ENCODE measurements at regions not wholly inside any gene's neighbourhood (a gene's known extent, or its start where the extent isn't known, plus 50 kb on each side); places are given as distances from the start of the nearest gene placed in this dataset.

DNA sequence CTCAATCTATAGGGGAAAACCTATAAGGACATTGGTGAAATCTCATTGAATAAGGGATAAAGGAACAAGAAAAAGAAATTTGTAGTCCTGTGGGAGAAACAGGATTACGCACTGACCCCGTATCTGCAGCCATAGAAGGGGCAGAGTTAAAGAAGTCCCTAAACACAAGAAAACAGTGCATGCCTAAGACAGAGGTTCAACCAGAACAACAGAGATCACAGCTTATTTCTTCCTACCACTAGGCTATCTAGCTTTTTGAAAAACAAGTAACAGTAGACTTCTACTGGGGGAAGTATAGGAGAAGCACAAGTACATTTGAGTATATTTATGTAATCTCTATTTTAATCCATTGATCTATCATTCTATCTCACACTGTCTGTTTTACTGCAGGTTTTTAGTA, 485.2 kb upstream of the REG3G start (continued):
- no peak for TF ChIP-seq KLF12 (CRISPR knock-in tag; IDR thresholded peaks at IDR 0.05; ENCODE audit: borderline replicate concordance)
- TF ChIP-seq POLR2AphosphoS5 (IDR thresholded peaks at IDR 0.05; ENCODE audit: low read depth, low read length), result peak; percentile 33; the same call in 1 of the 2 replicates
- no peak for TF ChIP-seq ZNF546 (CRISPR knock-in tag; conservative IDR thresholded peaks at IDR 0.05)
- TF ChIP-seq SAP130 (CRISPR knock-in tag; IDR thresholded peaks at IDR 0.05; ENCODE audit: low read depth), result 0 out of 2 replicates have a peak, but pooled peaks have one; percentile 13
- TF ChIP-seq GZF1 (CRISPR knock-in tag; IDR thresholded peaks at IDR 0.05), result no peak
- TF ChIP-seq FOSL1 (CRISPR knock-in tag; IDR thresholded peaks at IDR 0.05; ENCODE audit: borderline replicate concordance), result no peak
- 0 out of 2 replicates have a peak, but pooled peaks have one; percentile 23 for TF ChIP-seq ZBTB43 (CRISPR knock-in tag; conservative IDR thresholded peaks at IDR 0.05)

GRCh38 chr2:78541088-78541450, 484.4 kb upstream of the REG3G start:
- H3K4me1 ChIP-seq (ENCODE audit: insufficient read depth, low read length), result peaks cover 53% of the 10 kb centered on the region
- H4K20me1 ChIP-seq (ENCODE audit: insufficient read depth, low read length), result 0 out of 2 replicates have a peak, but pooled peaks cover 3% of the 10 kb centered on the region
- no peaks in the 10 kb centered on the region for H3K36me3 ChIP-seq (replicated peaks in 1 of 2; ENCODE audit: control insufficient read depth in 1 of 2, insufficient read depth in 2 of 2, low read length in 2 of 2)
- H2AFZ ChIP-seq (ENCODE audit: low read length), result peak overlapping the region; percentile 84
- CTCF ChIA-PET (ENCODE audit: low intra/inter-chr PET ratio, low total read pairs), result no interaction called here
- no peaks in the 10 kb centered on the region for H3K9me3 ChIP-seq (ENCODE audit: low read length)
- peaks cover 55% of the 10 kb centered on the region for H3K79me2 ChIP-seq (ENCODE audit: insufficient read depth, low read length)
- intact Hi-C loops (cut with micrococcal nuclease; ENCODE audit: unreplicated experiment), result loop anchor here (1.0 to 5.0 kb wide), 4 partner anchors 8 to 1589 kb away; no protein-coding TSS in a partner anchor
- H3K27ac ChIP-seq (ENCODE audit: extremely low read length, insufficient read depth, low read length), result peak overlapping the region; percentile 98
- peak overlapping the region; percentile 80 for H3K4me2 ChIP-seq (ENCODE audit: low read depth, low read length)
- POLR2A ChIA-PET, result interaction anchor here (1.1 to 2.0 kb wide), 12 partner anchors 8 to 425 kb away, joined by 3 to 19 read pairs (median 6); no protein-coding TSS in a partner anchor
- no TSS peak for BruUV-seq (replicated peaks)
- H3K27me3 ChIP-seq (ENCODE audit: control insufficient read depth in 1 of 2, insufficient read depth in 2 of 2, low read length in 2 of 2), result no peaks in the 10 kb centered on the region; a peak in 1 of 5 replicates
- peak overlapping the region; percentile 83 to 93 (median 83) for H3K4me3 ChIP-seq (replicated peaks in 1 of 3; ENCODE audit: insufficient read depth in 1 of 3, low read depth in 2 of 3, low read length in 3 of 3)
- peak; percentile 29 for DNase-seq (ENCODE audit: low spot score)
- H3K9ac ChIP-seq (ENCODE audit: insufficient read depth, low read depth, low read length), result peak overlapping the region; percentile 97
- peak; percentile 54 for ATAC-seq
- in situ Hi-C loops (cut with HindIII; ENCODE audit: extremely low pct_ligation_motif_present, low pct_unique_long_range_greater_than_20kb), result loop anchor here (10.0 kb wide), 1 partner anchor 556 kb away; no protein-coding TSS in a partner anchor
- under 1% methylated on average over 6 of the region's 6 CpGs for WGBS (ENCODE audit: low lambda C conversion rate)
- FAIRE-seq, result no peak
- TF ChIP-seq ETV5 (CRISPR knock-in tag; IDR thresholded peaks at IDR 0.05; ENCODE audit: borderline replicate concordance) (no peak), ISL2 (CRISPR knock-in tag; IDR thresholded peaks at IDR 0.05) (no peak), MAX (IDR thresholded peaks at IDR 0.05) (no peak), ZKSCAN8 (CRISPR knock-in tag; IDR thresholded peaks at IDR 0.05; ENCODE audit: borderline replicate concordance) (no peak), BRCA1 (CRISPR knock-in tag; IDR thresholded peaks at IDR 0.05) (no peak; the same call in 1 of the 2 replicates), MEIS2 (CRISPR knock-in tag; IDR thresholded peaks at IDR 0.05) (0 out of 2 replicates have a peak, but pooled peaks have one; percentile 3), PAWR (CRISPR knock-in tag; IDR thresholded peaks at IDR 0.05; ENCODE audit: borderline replicate concordance) (no peak), ZNF766 (CRISPR knock-in tag; IDR thresholded peaks at IDR 0.05; ENCODE audit: borderline replicate concordance) (no peak), HOXA5 (CRISPR knock-in tag; IDR thresholded peaks at IDR 0.05) (no peak)
- TF ChIP-seq, protein P1, sequence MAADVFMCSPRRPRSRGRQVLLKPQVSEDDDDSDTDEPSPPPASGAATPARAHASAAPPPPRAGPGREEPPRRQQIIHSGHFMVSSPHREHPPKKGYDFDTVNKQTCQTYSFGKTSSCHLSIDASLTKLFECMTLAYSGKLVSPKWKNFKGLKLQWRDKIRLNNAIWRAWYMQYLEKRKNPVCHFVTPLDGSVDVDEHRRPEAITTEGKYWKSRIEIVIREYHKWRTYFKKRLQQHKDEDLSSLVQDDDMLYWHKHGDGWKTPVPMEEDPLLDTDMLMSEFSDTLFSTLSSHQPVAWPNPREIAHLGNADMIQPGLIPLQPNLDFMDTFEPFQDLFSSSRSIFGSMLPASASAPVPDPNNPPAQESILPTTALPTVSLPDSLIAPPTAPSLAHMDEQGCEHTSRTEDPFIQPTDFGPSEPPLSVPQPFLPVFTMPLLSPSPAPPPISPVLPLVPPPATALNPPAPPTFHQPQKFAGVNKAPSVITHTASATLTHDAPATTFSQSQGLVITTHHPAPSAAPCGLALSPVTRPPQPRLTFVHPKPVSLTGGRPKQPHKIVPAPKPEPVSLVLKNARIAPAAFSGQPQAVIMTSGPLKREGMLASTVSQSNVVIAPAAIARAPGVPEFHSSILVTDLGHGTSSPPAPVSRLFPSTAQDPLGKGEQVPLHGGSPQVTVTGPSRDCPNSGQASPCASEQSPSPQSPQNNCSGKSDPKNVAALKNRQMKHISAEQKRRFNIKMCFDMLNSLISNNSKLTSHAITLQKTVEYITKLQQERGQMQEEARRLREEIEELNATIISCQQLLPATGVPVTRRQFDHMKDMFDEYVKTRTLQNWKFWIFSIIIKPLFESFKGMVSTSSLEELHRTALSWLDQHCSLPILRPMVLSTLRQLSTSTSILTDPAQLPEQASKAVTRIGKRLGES (CRISPR knock-in tag; IDR thresholded peaks at IDR 0.05; ENCODE audit: borderline replicate concordance), result no peak; the same call in 1 of the 2 replicates
- TF ChIP-seq, protein P2, sequence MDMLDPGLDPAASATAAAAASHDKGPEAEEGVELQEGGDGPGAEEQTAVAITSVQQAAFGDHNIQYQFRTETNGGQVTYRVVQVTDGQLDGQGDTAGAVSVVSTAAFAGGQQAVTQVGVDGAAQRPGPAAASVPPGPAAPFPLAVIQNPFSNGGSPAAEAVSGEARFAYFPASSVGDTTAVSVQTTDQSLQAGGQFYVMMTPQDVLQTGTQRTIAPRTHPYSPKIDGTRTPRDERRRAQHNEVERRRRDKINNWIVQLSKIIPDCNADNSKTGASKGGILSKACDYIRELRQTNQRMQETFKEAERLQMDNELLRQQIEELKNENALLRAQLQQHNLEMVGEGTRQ (IDR thresholded peaks at IDR 0.05; ENCODE audit: low read depth, low read length), result no peak
- TF ChIP-seq, protein P2 (CRISPR knock-in tag; IDR thresholded peaks at IDR 0.05; ENCODE audit: borderline replicate concordance), result no peak

Data from HepG2 (cell line).